HepG2 (cell line): ENCODE measurements at regions not wholly inside any gene's neighbourhood (a gene's known extent, or its start where the extent isn't known, plus 50 kb on each side); places are given as distances from the start of the nearest gene placed in this dataset.

Source experiments
- ATAC-seq: fragments of 200-7000 bp; cut with Tn5 transposase; 3 replicates; pipeline ENCODE4 v1.9.1; 2020; ENCODE audit warnings: mild to moderate bottlenecking, moderate library complexity
- BruUV-seq: library from RNA; stranded (reverse); fragments of 400-500 nt; replicated peaks from 2 replicates; lab custom pipeline; 2021; lab: Mats Ljungman, UMichigan
- CTCF ChIA-PET: fragments of 300-600 bp; formaldehyde crosslinking; extraction: SDS; loops from one replicate; lab custom pipeline; 2021; ENCODE audit warnings: low total read pairs, inconsistent platforms, low intra/inter-chr PET ratio; lab: Yijun Ruan, JAX
- POLR2A ChIA-PET: fragments of 350-600 bp; sonication (Branson Sonifier 250); formaldehyde crosslinking; loops from one replicate; lab custom pipeline; 2020; ENCODE audit warnings: antibody characterized with exemption, inconsistent platforms; lab: Yijun Ruan, JAX
- DNase-seq: peaks from one replicate; pipeline ENCODE4 v3.0.0-alpha.2; 2015; ENCODE audit warnings: low spot score
- FAIRE-seq: peaks from 3 replicates; lab custom pipeline; 2011; peaks lifted over from hg19 to GRCh38; lab: Jason Lieb, UNC
- H2AFZ ChIP-seq: one replicate; pipeline ENCODE4 v1.6.1; 2011; ENCODE audit warnings: low read length, inconsistent platforms
- H3K27ac ChIP-seq: fragments of 300-600 bp; 3 replicates; pipeline ENCODE4 v1.8.0; 2011; ENCODE audit warnings: mixed run types, mild to moderate bottlenecking, mixed read lengths, low read length, inconsistent platforms; ENCODE audit not compliant: insufficient read depth; ENCODE audit errors: extremely low read length
- H3K27me3 ChIP-seq, 2 experiments: fragments of 200-600 bp in 1 of 2; 2 replicates in 1 of 2; 3 replicates in 1 of 2; pipeline versions ENCODE4 v1.6.0 to v1.8.0; 2011; ENCODE audit warnings: low read length in 2 of 2, mild to moderate bottlenecking in 2 of 2, moderate library complexity in 2 of 2, inconsistent platforms in 1 of 2; ENCODE audit not compliant: insufficient read depth in 2 of 2, control insufficient read depth in 1 of 2
- H3K36me3 ChIP-seq, 2 experiments: fragments of 200-600 bp in 1 of 2; replicated peaks in 1 of 2; 2 replicates in 1 of 2; 3 replicates in 1 of 2; pipeline versions ENCODE4 v1.5.1 to v1.8.0; 2011; ENCODE audit warnings: low read length in 2 of 2, inconsistent platforms in 1 of 2; ENCODE audit not compliant: insufficient read depth in 2 of 2, control insufficient read depth in 1 of 2
- H3K4me1 ChIP-seq: 2 replicates; pipeline ENCODE4 v1.5.1; 2012; ENCODE audit warnings: low read length, inconsistent platforms; ENCODE audit not compliant: insufficient read depth
- H3K4me2 ChIP-seq: 2 replicates; pipeline ENCODE4 v1.6.0; 2011; ENCODE audit warnings: low read depth, low read length, inconsistent platforms
- H3K4me3 ChIP-seq, 3 experiments: fragments of 200-600 bp in 1 of 3; sonication (generic), shearing (Covaris generic) in 1 of 3; replicated peaks in 1 of 3; 2 replicates each; pipeline ENCODE4 v1.5.1; 2011 to 2016; ENCODE audit warnings: low read length in 3 of 3, inconsistent platforms in 2 of 3, low read depth in 2 of 3, mild to moderate bottlenecking in 2 of 3, control low read depth in 1 of 3, mixed read lengths in 1 of 3; ENCODE audit not compliant: insufficient read depth in 1 of 3
- H3K79me2 ChIP-seq: one replicate; pipeline ENCODE4 v1.6.1; 2011; ENCODE audit warnings: low read length, inconsistent platforms; ENCODE audit not compliant: insufficient read depth
- H3K9ac ChIP-seq: 2 replicates; pipeline ENCODE4 v1.6.0; 2011; ENCODE audit warnings: mild to moderate bottlenecking, low read depth, low read length, inconsistent platforms; ENCODE audit not compliant: insufficient read depth
- H3K9me3 ChIP-seq: 2 replicates; pipeline ENCODE4 v1.5.1; 2012; ENCODE audit warnings: mild to moderate bottlenecking, low read length
- H4K20me1 ChIP-seq: 2 replicates; pipeline ENCODE4 v1.6.0; 2011; ENCODE audit warnings: inconsistent platforms, mild to moderate bottlenecking, low read length, moderate library complexity; ENCODE audit not compliant: insufficient read depth
- AKNA ChIP-seq: sonication (generic); formaldehyde crosslinking; IDR thresholded peaks from 2 replicates; pipeline ENCODE4 v1.4.0; 2020; ENCODE audit warnings: missing genetic modification reagents, borderline replicate concordance
- ARHGAP35 ChIP-seq: sonication (generic); formaldehyde crosslinking; IDR thresholded peaks from 2 replicates; pipeline ENCODE4 v1.9.0; 2022; ENCODE audit warnings: mild to moderate bottlenecking, inconsistent platforms, moderate library complexity, missing genetic modification reagents, borderline replicate concordance
- KIAA2018 ChIP-seq: sonication (generic); formaldehyde crosslinking; IDR thresholded peaks from 2 replicates; pipeline ENCODE4 v1.5.0; 2020; ENCODE audit warnings: mild to moderate bottlenecking, missing genetic modification reagents, borderline replicate concordance
- POLR2AphosphoS5 ChIP-seq: IDR thresholded peaks from 2 replicates; pipeline ENCODE4 v1.6.1; 2012; ENCODE audit warnings: low read depth, low read length
- ZNF264 ChIP-seq: sonication (generic); formaldehyde crosslinking; IDR thresholded peaks from 2 replicates; pipeline ENCODE4 v1.4.0; 2020; ENCODE audit warnings: missing genetic modification reagents
- ZNF660 ChIP-seq: sonication (generic); formaldehyde crosslinking; IDR thresholded peaks from 2 replicates; pipeline ENCODE4 v1.5.1; 2020; ENCODE audit warnings: mild to moderate bottlenecking, low read depth, missing genetic modification reagents, borderline replicate concordance
- ZNF691 ChIP-seq: sonication (generic); formaldehyde crosslinking; IDR thresholded peaks from 2 replicates; pipeline ENCODE4 v1.4.0; 2020; ENCODE audit warnings: missing genetic modification reagents, low read depth, mild to moderate bottlenecking, borderline replicate concordance
- ZNF746 ChIP-seq: sonication (generic); formaldehyde crosslinking; IDR thresholded peaks from 2 replicates; pipeline ENCODE4 v1.8.0; 2022; ENCODE audit warnings: mild to moderate bottlenecking, missing genetic modification reagents
- ZNF816 ChIP-seq: sonication (generic); formaldehyde crosslinking; IDR thresholded peaks from 2 replicates; pipeline ENCODE4 v1.8.0; 2022; ENCODE audit warnings: missing genetic modification reagents, mild to moderate bottlenecking, borderline replicate concordance
- WGBS: methylation state at CpG from one replicate; pipeline ENCODE4 v1.1.6; 2017; ENCODE audit warnings: low lambda C conversion rate; 5-methylcytosine and 5-hydroxymethylcytosine counted together
- in situ Hi-C: cut with HindIII; loops from 2 replicates; pipeline ENCODE4 v1.10.0; 2017; ENCODE audit warnings: low pct_unique_long_range_greater_than_20kb; ENCODE audit not compliant: extremely low pct_ligation_motif_present
- intact Hi-C: fragments of 100-400 bp; cut with micrococcal nuclease; formaldehyde crosslinking; loops from one replicate; pipeline ENCODE4 v1.10.0; 2022; ENCODE audit not compliant: unreplicated experiment

GRCh38 chr13:50299546-50300249, 284.5 kb downstream of the KCNRG start:
- intact Hi-C loops (no loop called here), in situ Hi-C loops (no loop called here)
- ATAC-seq: no peak
- no peak for FAIRE-seq
- Histone ChIP-seq H3K4me1 (no peaks in the 10 kb centered on the region), H3K79me2 (no peaks in the 10 kb centered on the region), H3K4me3 (no peak overlapping the region), H3K9ac (no peak overlapping the region), H3K4me2 (no peak overlapping the region), H3K27me3 (no peaks in the 10 kb centered on the region), H4K20me1 (peaks cover 3% of the 10 kb centered on the region; the same call in 1 of the 2 replicates), H2AFZ (no peak overlapping the region), H3K27ac (no peak overlapping the region), H3K36me3 (no peaks in the 10 kb centered on the region), H3K9me3 (no peaks in the 10 kb centered on the region)
- WGBS: over 99% methylated on average over 3 of the region's 3 CpGs
- CTCF ChIA-PET: no interaction called here
- POLR2A ChIA-PET: no interaction called here
- DNase-seq: no peak
- BruUV-seq: no TSS peak
- TF ChIP-seq ZNF660 (no peak), POLR2AphosphoS5 (no peak), ZNF746 (CRISPR knock-in tag) (no peak), ARHGAP35 (CRISPR knock-in tag) (no peak), ZNF691 (no peak), ZNF264 (CRISPR knock-in tag) (no peak), ZNF816 (no peak), AKNA (CRISPR knock-in tag) (no peak), KIAA2018 (CRISPR knock-in tag) (no peak)
